ENCODE measurements at regions not wholly inside any gene's neighbourhood (a gene's known extent, or its start where the extent isn't known, plus 50 kb on each side); places are given as distances from the start of the nearest gene placed in this dataset.

GRCh38 chr6:41469156-41470028, 76.8 kb upstream of the FOXP4 start:
- TF ChIP-seq EZH2 (IDR thresholded peaks at IDR 0.05; ENCODE audit: insufficient read depth, poor library complexity, severe bottlenecking) (no peak), EZH2phosphoT487 (IDR thresholded peaks at IDR 0.05; ENCODE audit: insufficient read depth, low read depth) (no peak)
